ENCODE measurements at regions not wholly inside any gene's neighbourhood (a gene's known extent, or its start where the extent isn't known, plus 50 kb on each side); places are given as distances from the start of the nearest gene placed in this dataset.

DNA sequence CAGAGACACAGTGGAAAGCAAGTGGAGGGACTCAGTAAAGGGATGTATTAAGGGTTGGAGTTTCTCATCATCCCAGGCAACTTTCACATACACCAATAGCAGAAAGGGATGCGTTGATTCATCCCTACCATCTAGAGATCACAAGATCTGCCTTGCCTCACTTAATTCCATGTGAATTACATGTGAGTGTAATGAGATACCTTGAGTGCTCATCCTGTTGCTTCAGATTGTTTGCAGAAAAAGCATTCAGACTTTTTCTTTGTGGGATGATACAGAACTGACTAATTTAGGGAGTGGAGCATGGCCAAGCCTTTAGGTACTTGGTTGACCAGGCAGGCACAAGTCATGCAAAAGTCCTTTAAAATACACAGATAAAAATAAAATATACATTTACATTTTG, 124.8 kb upstream of the SLIT2 start:
- ChIA-PET POLR2A (no interaction called here), CTCF (interaction anchor here (1.1 kb wide), 1 partner anchor 11 kb away, joined by 3 read pairs; no protein-coding TSS in a partner anchor)
- Histone ChIP-seq H3K4me1 (ENCODE audit: control insufficient read depth in 1 of 2, insufficient read depth in 2 of 2, low read depth in 1 of 2, low read length in 1 of 2) (peaks cover 0 to 8% of the 10 kb centered on the region in 2 experiments; a peak in 3 of 4 replicates), H3K9ac (no peak overlapping the region), H3K27ac (ENCODE audit: low read depth in 2 of 2, low read length in 1 of 2) (peak overlapping the region in 1 of 2 experiments; percentile 92; a peak in 2 of 4 replicates), H3K27me3 (ENCODE audit: insufficient read depth) (no peaks in the 10 kb centered on the region), H3K79me2 (ENCODE audit: insufficient read depth) (no peaks in the 10 kb centered on the region), H3K9me2 (no peaks in the 10 kb centered on the region), H4K20me1 (ENCODE audit: insufficient read depth) (no peaks in the 10 kb centered on the region), H3K9me3 (no peaks in the 10 kb centered on the region), H3K4me3 (ENCODE audit: low read depth in 2 of 2, low read length in 1 of 2) (no peak overlapping the region), H2AFZ (ENCODE audit: low read depth) (no peak overlapping the region), H3K4me2 (peak overlapping the region; percentile 28; the same call in 1 of the 2 replicates), H3K36me3 (replicated peaks in 1 of 2; ENCODE audit: control insufficient read depth in 1 of 2, insufficient read depth in 2 of 2, low read length in 1 of 2) (no peaks in the 10 kb centered on the region), H3F3A (replicated peaks; ENCODE audit: insufficient read depth) (peaks cover 10% of the 10 kb centered on the region)
- DNase-seq = no peak
- TF ChIP-seq EP300 (IDR thresholded peaks at IDR 0.05; ENCODE audit: borderline replicate concordance in 1 of 2, low read depth in 1 of 2, low read length in 1 of 2) (peak; percentile 28 to 82; a peak in 1 of 4 replicates), FOXM1 (IDR thresholded peaks at IDR 0.05; ENCODE audit: low read depth) (peak; percentile 71; the same call in 1 of the 2 replicates), USF2 (IDR thresholded peaks at IDR 0.05; ENCODE audit: borderline replicate concordance, low read depth, low read length) (no peak), NFIC (IDR thresholded peaks at IDR 0.05; ENCODE audit: borderline replicate concordance) (peak; percentile 50; the same call in 1 of the 2 replicates), USF1 (IDR thresholded peaks at IDR 0.05; ENCODE audit: borderline replicate concordance, low read depth) (no peak), RAD21 (IDR thresholded peaks at IDR 0.05; ENCODE audit: low read length) (no peak), ELF1 (IDR thresholded peaks at IDR 0.05) (no peak), POLR2AphosphoS5 (IDR thresholded peaks at IDR 0.05; ENCODE audit: low read depth, low read length) (peak; percentile 60; the same call in 1 of the 2 replicates), RCOR1 (IDR thresholded peaks at IDR 0.05; ENCODE audit: low read length) (no peak), JUND (IDR thresholded peaks at IDR 0.05) (peak; percentile 70), MAX (IDR thresholded peaks at IDR 0.05; ENCODE audit: low read depth) (peak; percentile 55; the same call in 1 of the 2 replicates), CHD2 (IDR thresholded peaks at IDR 0.05; ENCODE audit: low read length, partially characterized antibody) (no peak), SMC3 (IDR thresholded peaks at IDR 0.05; ENCODE audit: low read depth, low read length) (no peak), ZBTB33 (IDR thresholded peaks at IDR 0.05; ENCODE audit: borderline replicate concordance, low read depth) (no peak), TAF1 (IDR thresholded peaks at IDR 0.05; ENCODE audit: borderline replicate concordance, low read depth, low read length) (no peak), RFX5 (IDR thresholded peaks at IDR 0.05; ENCODE audit: low read length) (no peak), TCF12 (IDR thresholded peaks at IDR 0.05) (peak; percentile 91), YY1 (IDR thresholded peaks at IDR 0.05; ENCODE audit: low read depth) (no peak), TEAD4 (IDR thresholded peaks at IDR 0.05; ENCODE audit: borderline replicate concordance, insufficient read depth) (0 out of 2 replicates have a peak, but pooled peaks have one; percentile 20), FOSL2 (IDR thresholded peaks at IDR 0.05; ENCODE audit: borderline replicate concordance, low read depth) (peak; percentile 65; the same call in 1 of the 2 replicates), NRF1 (IDR thresholded peaks at IDR 0.05; ENCODE audit: low read depth, low read length) (no peak), REST (IDR thresholded peaks at IDR 0.05; ENCODE audit: low read depth, low read length) (no peak)
- TF ChIP-seq, protein P1, sequence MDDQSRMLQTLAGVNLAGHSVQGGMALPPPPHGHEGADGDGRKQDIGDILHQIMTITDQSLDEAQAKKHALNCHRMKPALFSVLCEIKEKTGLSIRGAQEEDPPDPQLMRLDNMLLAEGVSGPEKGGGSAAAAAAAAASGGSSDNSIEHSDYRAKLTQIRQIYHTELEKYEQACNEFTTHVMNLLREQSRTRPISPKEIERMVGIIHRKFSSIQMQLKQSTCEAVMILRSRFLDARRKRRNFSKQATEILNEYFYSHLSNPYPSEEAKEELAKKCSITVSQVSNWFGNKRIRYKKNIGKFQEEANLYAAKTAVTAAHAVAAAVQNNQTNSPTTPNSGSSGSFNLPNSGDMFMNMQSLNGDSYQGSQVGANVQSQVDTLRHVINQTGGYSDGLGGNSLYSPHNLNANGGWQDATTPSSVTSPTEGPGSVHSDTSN (IDR thresholded peaks at IDR 0.05) = peak; percentile 79
- TF ChIP-seq, protein P2, sequence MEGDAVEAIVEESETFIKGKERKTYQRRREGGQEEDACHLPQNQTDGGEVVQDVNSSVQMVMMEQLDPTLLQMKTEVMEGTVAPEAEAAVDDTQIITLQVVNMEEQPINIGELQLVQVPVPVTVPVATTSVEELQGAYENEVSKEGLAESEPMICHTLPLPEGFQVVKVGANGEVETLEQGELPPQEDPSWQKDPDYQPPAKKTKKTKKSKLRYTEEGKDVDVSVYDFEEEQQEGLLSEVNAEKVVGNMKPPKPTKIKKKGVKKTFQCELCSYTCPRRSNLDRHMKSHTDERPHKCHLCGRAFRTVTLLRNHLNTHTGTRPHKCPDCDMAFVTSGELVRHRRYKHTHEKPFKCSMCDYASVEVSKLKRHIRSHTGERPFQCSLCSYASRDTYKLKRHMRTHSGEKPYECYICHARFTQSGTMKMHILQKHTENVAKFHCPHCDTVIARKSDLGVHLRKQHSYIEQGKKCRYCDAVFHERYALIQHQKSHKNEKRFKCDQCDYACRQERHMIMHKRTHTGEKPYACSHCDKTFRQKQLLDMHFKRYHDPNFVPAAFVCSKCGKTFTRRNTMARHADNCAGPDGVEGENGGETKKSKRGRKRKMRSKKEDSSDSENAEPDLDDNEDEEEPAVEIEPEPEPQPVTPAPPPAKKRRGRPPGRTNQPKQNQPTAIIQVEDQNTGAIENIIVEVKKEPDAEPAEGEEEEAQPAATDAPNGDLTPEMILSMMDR (IDR thresholded peaks at IDR 0.05) = no peak
- WGBS (ENCODE audit: low lambda C conversion rate) = 22% methylated on average over 1 of the region's 1 CpG

Measured in SK-N-SH (cell line).